ENCODE measurements at regions not wholly inside any gene's neighbourhood (a gene's known extent, or its start where the extent isn't known, plus 50 kb on each side); places are given as distances from the start of the nearest gene placed in this dataset.

GRCh38 chr10:71031026-71031425 is 142.7 kb upstream of the PCBD1 start:
- CTCF ChIA-PET: no interaction called here
- no peaks in the 10 kb centered on the region for H3K27me3 ChIP-seq (ENCODE audit: insufficient read depth)
- H3K4me1 ChIP-seq (ENCODE audit: control insufficient read depth in 1 of 2, insufficient read depth in 2 of 2, low read depth in 1 of 2, low read length in 1 of 2): peaks cover 0 to 10% of the 10 kb centered on the region in 2 experiments; a peak in 1 of 4 replicates
- H4K20me1 ChIP-seq (ENCODE audit: insufficient read depth): no peaks in the 10 kb centered on the region
- TF ChIP-seq REST (IDR thresholded peaks at IDR 0.05; ENCODE audit: low read depth, low read length) (no peak), YY1 (IDR thresholded peaks at IDR 0.05; ENCODE audit: low read depth) (no peak), USF2 (IDR thresholded peaks at IDR 0.05; ENCODE audit: borderline replicate concordance, low read depth, low read length) (no peak), TEAD4 (IDR thresholded peaks at IDR 0.05; ENCODE audit: borderline replicate concordance, insufficient read depth) (no peak)
- H3K36me3 ChIP-seq (replicated peaks in 1 of 2; ENCODE audit: control insufficient read depth in 1 of 2, insufficient read depth in 2 of 2, low read length in 1 of 2): no peaks in the 10 kb centered on the region
- no peak overlapping the region for H3K4me3 ChIP-seq (ENCODE audit: low read depth in 2 of 2, low read length in 1 of 2)
- DNase-seq: no peak
- H3K9ac ChIP-seq: no peak overlapping the region
- H3F3A ChIP-seq (replicated peaks; ENCODE audit: insufficient read depth): no peaks in the 10 kb centered on the region
- H2AFZ ChIP-seq (ENCODE audit: low read depth): no peak overlapping the region
- POLR2A ChIA-PET: no interaction called here
- no peaks in the 10 kb centered on the region for H3K9me2 ChIP-seq
- no peaks in the 10 kb centered on the region for H3K79me2 ChIP-seq (ENCODE audit: insufficient read depth)
- WGBS (ENCODE audit: low lambda C conversion rate): 35% methylated on average over 4 of the region's 4 CpGs
- H3K9me3 ChIP-seq: no peaks in the 10 kb centered on the region
- no peak overlapping the region for H3K27ac ChIP-seq (ENCODE audit: low read depth in 2 of 2, low read length in 1 of 2)
- H3K4me2 ChIP-seq: no peak overlapping the region

GRCh38 chr10:71031603-71032002 is 143.2 kb upstream of the PCBD1 start:
- whole genome bisulfite sequencing (ENCODE audit: low lambda C conversion rate): 43% methylated on average over 1 of the region's 2 CpGs

More at GRCh38 chr10:71031603-71032002, 143.2 kb upstream of the PCBD1 start:
- Histone ChIP-seq H4K20me1 (ENCODE audit: insufficient read depth) (no peaks in the 10 kb centered on the region), H2AFZ (ENCODE audit: low read depth) (no peak overlapping the region), H3K27me3 (ENCODE audit: insufficient read depth) (no peaks in the 10 kb centered on the region), H3K4me2 (no peak overlapping the region), H3K79me2 (ENCODE audit: insufficient read depth) (no peaks in the 10 kb centered on the region), H3K4me1 (ENCODE audit: control insufficient read depth in 1 of 2, insufficient read depth in 2 of 2, low read depth in 1 of 2, low read length in 1 of 2) (peaks cover 0 to 16% of the 10 kb centered on the region in 2 experiments; a peak in 1 of 4 replicates), H3K9ac (no peak overlapping the region), H3K4me3 (ENCODE audit: low read depth in 2 of 2, low read length in 1 of 2) (no peak overlapping the region), H3K9me2 (no peaks in the 10 kb centered on the region), H3K36me3 (replicated peaks in 1 of 2; ENCODE audit: control insufficient read depth in 1 of 2, insufficient read depth in 2 of 2, low read length in 1 of 2) (no peaks in the 10 kb centered on the region), H3F3A (replicated peaks; ENCODE audit: insufficient read depth) (no peaks in the 10 kb centered on the region), H3K27ac (ENCODE audit: low read depth in 2 of 2, low read length in 1 of 2) (no peak overlapping the region), H3K9me3 (no peaks in the 10 kb centered on the region)
- DNase-seq: no peak
- CTCF ChIA-PET: interaction anchor here (1.6 kb wide), 1 partner anchor 106 kb away, joined by 4 read pairs; no protein-coding TSS in a partner anchor
- POLR2A ChIA-PET: no interaction called here
- no peak for TF ChIP-seq MAX (IDR thresholded peaks at IDR 0.05; ENCODE audit: low read depth)
- TF ChIP-seq RCOR1 (IDR thresholded peaks at IDR 0.05; ENCODE audit: low read length): no peak
- TF ChIP-seq MXI1 (IDR thresholded peaks at IDR 0.05; ENCODE audit: low read depth, low read length): no peak
- TF ChIP-seq IRF3 (IDR thresholded peaks at IDR 0.05; ENCODE audit: low read depth, low read length): no peak
- no peak for TF ChIP-seq FOXJ3 (CRISPR knock-in tag; IDR thresholded peaks at IDR 0.05)
- no peak for TF ChIP-seq EZH2phosphoT487 (IDR thresholded peaks at IDR 0.05; ENCODE audit: borderline replicate concordance, low read depth)
- no peak for TF ChIP-seq RAD21 (IDR thresholded peaks at IDR 0.05; ENCODE audit: low read length)
- TF ChIP-seq RFX5 (IDR thresholded peaks at IDR 0.05; ENCODE audit: low read length): no peak
- no peak for TF ChIP-seq TEAD4 (IDR thresholded peaks at IDR 0.05; ENCODE audit: borderline replicate concordance, insufficient read depth)
- no peak for TF ChIP-seq GATA2 (CRISPR knock-in tag; IDR thresholded peaks at IDR 0.05)
- TF ChIP-seq SMC3 (IDR thresholded peaks at IDR 0.05; ENCODE audit: low read depth, low read length): no peak
- no peak for TF ChIP-seq ELF1 (IDR thresholded peaks at IDR 0.05)
- TF ChIP-seq REST (IDR thresholded peaks at IDR 0.05; ENCODE audit: low read depth, low read length): no peak
- TF ChIP-seq TCF12 (IDR thresholded peaks at IDR 0.05): no peak
- no peak for TF ChIP-seq MEF2A (IDR thresholded peaks at IDR 0.05; ENCODE audit: borderline replicate concordance, low read depth)
